HG03558 (cell line): ENCODE measurements at regions not wholly inside any gene's neighbourhood (a gene's known extent, or its start where the extent isn't known, plus 50 kb on each side); places are given as distances from the start of the nearest gene placed in this dataset.

Experiments
- ATAC-seq: cut with Tn5 transposase; IDR thresholded peaks from one replicate; pipeline ENCODE4 v1.9.1; 2021; ENCODE audit warnings: moderate number of reproducible peaks; ENCODE audit not compliant: unreplicated experiment; ENCODE audit errors: extremely low read depth

DNA sequence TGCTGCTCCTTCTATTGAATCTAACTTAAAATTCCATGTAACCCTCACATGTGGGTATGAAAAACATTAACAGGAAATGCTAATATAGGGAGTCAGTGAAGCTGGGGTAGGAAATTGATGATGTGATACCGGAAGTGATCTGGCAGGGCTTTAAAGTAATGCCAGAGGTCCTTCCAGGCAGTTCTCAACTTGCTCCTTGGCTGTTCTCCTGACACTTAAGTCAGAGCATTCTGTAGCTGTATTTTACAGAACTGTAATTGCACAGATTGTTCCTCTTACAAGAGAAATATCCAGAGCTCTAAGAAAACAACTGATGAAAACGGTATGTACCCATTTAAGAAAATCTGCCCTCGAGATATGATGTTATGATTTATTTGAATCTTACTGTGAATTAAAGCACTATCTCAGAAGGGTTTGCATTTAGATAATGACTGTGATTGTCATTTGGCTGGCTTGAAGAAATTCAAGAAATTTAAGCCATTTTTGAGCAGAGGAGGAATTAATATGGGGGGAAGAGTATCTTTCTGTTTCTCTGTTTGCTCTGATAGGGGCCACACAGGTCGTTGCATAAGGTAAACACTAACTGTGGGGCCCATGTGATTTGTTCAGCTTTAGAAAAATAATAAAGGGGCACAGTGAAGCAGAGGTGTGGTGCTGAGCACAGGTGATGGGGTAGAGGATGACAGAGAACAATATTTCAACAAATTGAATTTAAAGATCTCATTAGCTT, 88.4 kb downstream of the BBS10 start:
- no peak for ATAC-seq

- no peak for ATAC-seq
Observed at GRCh38 chr12:76259106-76259505, 89.1 kb downstream of the BBS10 start.

DNA sequence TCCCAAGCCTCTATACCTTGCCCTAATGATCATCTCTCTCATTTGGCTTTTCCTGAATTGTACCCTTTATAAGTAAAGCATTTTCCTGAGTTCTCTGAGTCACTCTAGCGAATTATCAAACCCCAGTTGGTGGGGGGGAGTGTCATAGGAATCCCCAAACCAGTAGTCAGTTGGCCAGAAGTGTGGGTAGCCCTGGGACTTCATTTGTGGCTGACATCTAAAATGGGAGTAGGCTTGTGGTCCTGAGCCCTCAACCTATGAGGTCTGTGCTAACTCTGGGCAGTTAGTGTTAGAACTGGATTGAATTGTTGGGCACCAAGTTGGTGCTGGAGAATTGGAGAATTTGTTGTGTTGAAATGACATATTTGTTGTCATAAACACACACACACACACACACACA, 91.3 kb downstream of the BBS10 start:
- ATAC-seq, result no peak

DNA sequence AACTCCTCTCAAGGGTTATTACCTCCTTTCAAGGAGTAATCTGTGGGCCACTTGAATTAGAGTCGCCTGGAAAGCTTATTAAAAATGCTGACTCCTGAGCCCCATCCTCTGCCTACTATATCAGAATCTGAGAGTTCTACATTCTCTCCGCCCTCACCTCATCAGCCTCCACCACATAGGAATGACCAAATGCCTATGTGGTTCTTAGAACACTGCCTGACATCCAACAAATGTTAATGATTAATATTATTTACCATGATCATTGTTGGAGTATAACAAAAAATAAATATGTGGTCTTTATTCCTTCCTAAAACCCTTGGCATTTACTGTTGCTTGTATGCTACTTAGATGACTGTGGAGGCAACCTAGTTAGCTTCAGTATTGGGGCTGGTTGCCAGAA, 91.9 kb downstream of the BBS10 start:
- ATAC-seq, result no peak

DNA sequence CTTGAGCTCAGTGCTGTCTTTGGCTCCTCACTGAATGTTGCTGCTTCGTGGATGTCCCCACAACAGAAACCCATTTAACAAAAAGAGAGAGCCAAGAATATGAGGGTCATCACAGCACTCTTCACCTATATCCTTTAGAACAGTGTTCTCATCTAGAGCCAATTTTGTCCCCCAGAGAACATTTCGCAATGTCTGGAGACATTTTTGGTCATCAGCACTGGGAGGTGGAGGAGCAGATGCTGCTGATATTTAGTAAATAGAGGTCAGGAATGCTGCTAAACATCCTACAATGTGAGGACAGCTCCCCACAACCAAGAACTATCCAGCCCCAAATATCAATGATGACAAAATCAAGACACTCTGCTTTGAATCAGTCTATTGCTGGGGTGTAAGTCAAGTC, 92.5 kb downstream of the BBS10 start:
- no peak for ATAC-seq

GRCh38 chr12:76255281-76255680, 92.9 kb downstream of the BBS10 start:
- no peak for ATAC-seq

DNA sequence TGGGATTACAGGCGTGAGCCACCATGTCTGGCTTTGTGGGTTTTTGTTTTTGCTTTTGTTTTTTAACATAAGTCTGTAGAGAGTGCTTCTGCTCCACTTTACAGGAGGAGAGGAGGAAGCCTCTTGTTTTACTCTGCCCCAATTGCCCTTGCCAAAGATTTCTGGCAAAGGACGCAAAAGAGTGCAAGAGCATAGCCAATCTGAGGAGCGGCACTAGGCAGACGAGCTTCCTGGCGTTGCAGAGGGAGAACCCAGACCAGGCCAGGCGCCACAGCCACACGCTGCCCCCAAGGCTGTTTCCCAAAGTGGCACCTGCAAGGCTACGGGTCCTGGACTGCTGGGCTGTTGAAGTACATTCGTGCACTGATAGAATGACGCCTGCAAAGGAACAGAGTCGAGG, 96.2 kb downstream of the BBS10 start:
- ATAC-seq, result no peak

DNA sequence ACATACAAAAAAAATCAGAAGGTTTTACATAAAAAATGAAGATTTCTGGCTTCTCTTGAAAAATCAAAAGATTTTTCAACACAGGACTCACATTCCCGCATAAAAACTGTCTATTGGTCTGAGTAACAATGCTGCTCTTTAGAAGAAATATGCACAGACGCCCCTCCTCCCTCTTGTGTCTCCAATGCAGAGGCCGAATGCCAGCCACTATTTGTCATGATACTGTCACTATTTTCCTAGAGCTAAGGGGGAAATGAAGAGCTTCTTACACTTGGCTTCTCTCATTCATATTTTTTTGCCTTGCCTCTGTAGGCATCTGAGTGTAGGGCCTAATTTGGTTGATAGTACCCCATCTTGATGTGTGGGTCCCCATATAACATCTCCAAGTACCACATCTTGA, 98.0 kb downstream of the BBS10 start:
- ATAC-seq, result no peak

GRCh38 chr12:76249501-76249900, 98.7 kb downstream of the BBS10 start:
- no peak for ATAC-seq

GRCh38 chr12:76247992-76248391, 100.2 kb downstream of the BBS10 start:
- no peak for ATAC-seq

GRCh38 chr12:76247026-76247646, 101.1 kb downstream of the BBS10 start:
- ATAC-seq, result no peak

DNA sequence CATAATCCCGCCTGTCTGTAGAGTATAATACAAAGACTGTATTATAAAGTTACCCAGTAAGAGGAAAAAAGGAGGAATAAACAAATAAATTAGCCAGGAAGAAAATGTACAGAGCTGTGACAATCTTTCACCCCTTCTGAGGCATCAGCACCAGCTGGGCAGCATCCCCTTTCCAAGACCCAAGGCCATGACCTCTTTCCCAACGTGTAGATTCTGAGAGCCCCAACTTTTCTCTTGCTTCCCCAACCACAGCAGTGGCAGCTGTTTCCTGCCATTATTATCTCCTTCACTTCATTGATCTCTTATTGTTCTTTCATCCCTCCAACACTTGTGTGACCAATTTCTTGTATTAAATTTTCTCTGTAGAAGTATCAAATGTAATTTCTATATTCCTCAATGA, 101.6 kb downstream of the BBS10 start:
- no peak for ATAC-seq

DNA sequence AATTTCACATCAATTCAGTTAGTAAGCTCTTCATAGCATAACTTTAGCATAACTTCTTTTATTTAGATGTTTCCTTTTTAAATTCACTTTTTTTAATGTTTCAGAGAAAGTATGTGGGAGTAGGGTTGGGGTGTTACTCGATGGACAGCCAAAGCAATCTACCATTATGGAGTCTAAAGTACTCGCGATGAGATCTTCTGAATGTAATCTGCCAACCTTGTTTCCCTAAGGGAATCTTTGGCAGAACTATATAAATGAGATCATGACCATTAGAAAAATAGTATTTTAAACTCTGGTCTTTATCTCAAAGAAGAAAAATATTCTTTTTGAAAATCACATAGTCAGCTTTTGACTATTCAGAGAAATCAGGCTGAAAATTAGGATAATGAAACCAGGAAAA, 103.9 kb downstream of the BBS10 start:
- no peak for ATAC-seq

- ATAC-seq, result no peak
Observed at GRCh38 chr12:76242813-76243550, 105.2 kb downstream of the BBS10 start.

- ATAC-seq, result no peak
Observed at GRCh38 chr12:76241371-76241770, 106.8 kb downstream of the BBS10 start.

GRCh38 chr12:76240281-76240680, 107.9 kb downstream of the BBS10 start:
- no peak for ATAC-seq

GRCh38 chr12:76238688-76239087, 109.5 kb downstream of the BBS10 start:
- ATAC-seq, result no peak

GRCh38 chr12:76237086-76237701, 111.0 kb downstream of the BBS10 start:
- ATAC-seq, result no peak

GRCh38 chr12:76236640-76237039, 111.6 kb downstream of the BBS10 start:
- ATAC-seq, result no peak

GRCh38 chr12:76234741-76235140, 113.5 kb downstream of the BBS10 start:
- no peak for ATAC-seq

GRCh38 chr12:76232013-76232412, 116.2 kb downstream of the BBS10 start:
- ATAC-seq, result no peak
